A549 (cell line): ENCODE measurements at regions not wholly inside any gene's neighbourhood (a gene's known extent, or its start where the extent isn't known, plus 50 kb on each side); places are given as distances from the start of the nearest gene placed in this dataset.

Experiments
- ATAC-seq, 2 experiments: fragments of 200-7000 bp in 1 of 2; fragments of >200 bp in 1 of 2; cut with Nextera tagmentation in 1 of 2; cut with Tn5 transposase in 1 of 2; 3 replicates each; pipeline versions ENCODE4 v1.8.0 to v1.9.1; 2018 to 2020; ENCODE audit warnings: mild to moderate bottlenecking in 1 of 2, moderate library complexity in 1 of 2
- CTCF ChIA-PET: fragments of 300-600 bp; sonication (Branson Sonifier 250); formaldehyde crosslinking; extraction: SDS; loops from one replicate; lab custom pipeline; 2021; ENCODE audit warnings: antibody characterized with exemption, inconsistent platforms; lab: Yijun Ruan, JAX
- POLR2A ChIA-PET: fragments of 350-600 bp; formaldehyde crosslinking; extraction: SDS; loops from one replicate; lab custom pipeline; 2021; ENCODE audit warnings: antibody characterized with exemption, inconsistent platforms; lab: Yijun Ruan, JAX
- DNase-seq, 2 experiments: peaks; one replicate each; pipeline versions ENCODE4 v3.0.0 to v3.0.0-alpha.2; 2011 to 2016; ENCODE audit warnings: low read depth in 1 of 2, low spot score in 1 of 2
- FAIRE-seq: peaks from 2 replicates; lab custom pipeline; 2011; peaks lifted over from hg19 to GRCh38; lab: Jason Lieb, UNC
- H3K27ac ChIP-seq, 2 experiments: fragments of >200 bp; sonication (Bioruptor Twin); formaldehyde crosslinking; 3 replicates each; pipeline ENCODE4 v1.5.1; 2016 to 2017
- H3K4me1 ChIP-seq: fragments of >200 bp; sonication (Bioruptor Twin); formaldehyde crosslinking; 3 replicates; pipeline ENCODE4 v1.6.1; 2016
- H3K4me2 ChIP-seq: fragments of >200 bp; sonication (Bioruptor Twin); formaldehyde crosslinking; 3 replicates; pipeline ENCODE4 v1.6.1; 2016
- H3K4me3 ChIP-seq: fragments of >200 bp; sonication (Bioruptor Twin); formaldehyde crosslinking; 3 replicates; pipeline ENCODE4 v1.5.1; 2016
- H3K9me3 ChIP-seq: fragments of >200 bp; sonication (Bioruptor Twin); formaldehyde crosslinking; 3 replicates; pipeline ENCODE4 v1.6.1; 2016
- ATOH8 ChIP-seq: fragments of 250-450 bp; sonication (Bioruptor Pico); IDR thresholded peaks from 2 replicates; pipeline ENCODE4 v1.5.0; 2020; ENCODE audit warnings: low read depth, mild to moderate bottlenecking, moderate library complexity
- CBX2 ChIP-seq: fragments of 200-600 bp; sonication (generic); IDR thresholded peaks from 2 replicates; pipeline ENCODE4 v1.6.1; 2016; ENCODE audit warnings: low read depth, mild to moderate bottlenecking, borderline replicate concordance
- CEBPB ChIP-seq, 2 experiments: fragments of >200 bp in 1 of 2; sonication (Bioruptor Twin) in 1 of 2; formaldehyde crosslinking in 1 of 2; IDR thresholded peaks; 2 replicates each; pipeline ENCODE4 v1.6.1; 2012 to 2016
- E2F6 ChIP-seq: IDR thresholded peaks from 2 replicates; pipeline ENCODE4 v1.6.1; 2012; ENCODE audit warnings: low read depth, borderline replicate concordance
- EHMT2 ChIP-seq: fragments of 200-600 bp; sonication (generic); IDR thresholded peaks from 2 replicates; pipeline ENCODE4 v1.6.1; 2016; ENCODE audit warnings: antibody characterized with exemption, low read depth, mild to moderate bottlenecking, moderate library complexity
- ELK1 ChIP-seq: fragments of 150-350 bp; IDR thresholded peaks from 2 replicates; pipeline ENCODE4 v1.6.1; 2014; ENCODE audit warnings: low read depth, mild to moderate bottlenecking, low read length
- ESRRA ChIP-seq: fragments of 150-350 bp; IDR thresholded peaks from 2 replicates; pipeline ENCODE4 v1.6.1; 2014; ENCODE audit warnings: mild to moderate bottlenecking, low read length, borderline replicate concordance
- HDAC2 ChIP-seq: fragments of 200-600 bp; sonication (generic); IDR thresholded peaks from 2 replicates; pipeline ENCODE4 v1.6.1; 2016
- HEYL ChIP-seq: fragments of 250-450 bp; sonication (Bioruptor Pico); IDR thresholded peaks from 2 replicates; pipeline ENCODE4 v1.8.0; 2021; ENCODE audit warnings: mild to moderate bottlenecking, moderate library complexity
- HMGXB4 ChIP-seq: fragments of 250-450 bp; sonication (Bioruptor Pico); IDR thresholded peaks from 2 replicates; pipeline ENCODE4 v1.5.0; 2021; ENCODE audit warnings: mild to moderate bottlenecking, moderate library complexity, borderline replicate concordance
- HOXB5 ChIP-seq: fragments of 250-450 bp; sonication (Bioruptor Pico); IDR thresholded peaks from 2 replicates; pipeline ENCODE4 v1.5.0; 2020; ENCODE audit warnings: mild to moderate bottlenecking, moderate library complexity
- JUNB ChIP-seq: fragments of >200 bp; sonication (Bioruptor Twin); formaldehyde crosslinking; IDR thresholded peaks from 2 replicates; pipeline ENCODE4 v1.6.1; 2016
- KDM1A ChIP-seq: fragments of 200-600 bp; sonication (generic); IDR thresholded peaks from 2 replicates; pipeline ENCODE4 v1.6.1; 2016; ENCODE audit warnings: low read depth, mild to moderate bottlenecking
- KDM5A ChIP-seq: fragments of 200-600 bp; sonication (generic); IDR thresholded peaks from 2 replicates; pipeline ENCODE4 v1.6.1; 2016; ENCODE audit warnings: antibody characterized with exemption, mild to moderate bottlenecking
- NFE2L2 ChIP-seq: fragments of 150-350 bp; conservative IDR thresholded peaks from 2 replicates; pipeline ENCODE4 v1.6.1; 2014; ENCODE audit warnings: low read length
- PBX3 ChIP-seq: IDR thresholded peaks from 2 replicates; pipeline ENCODE4 v1.6.1; 2012
- PHF8 ChIP-seq: fragments of 200-600 bp; sonication (generic); IDR thresholded peaks from 2 replicates; pipeline ENCODE4 v1.6.1; 2016; ENCODE audit warnings: low read depth, mild to moderate bottlenecking, antibody characterized with exemption, moderate library complexity, borderline replicate concordance
- POLR2A ChIP-seq: IDR thresholded peaks from 2 replicates; pipeline ENCODE4 v1.6.1; 2012; ENCODE audit warnings: mild to moderate bottlenecking, low read length
- POLR2AphosphoS2 ChIP-seq: conservative IDR thresholded peaks from 2 replicates; pipeline ENCODE4 v1.6.1; 2012; ENCODE audit warnings: low read length, improper control_type of control experiment, inconsistent platforms
- RAD21 ChIP-seq, 2 experiments: fragments of >200 bp in 1 of 2; sonication (Bioruptor Twin) in 1 of 2; formaldehyde crosslinking in 1 of 2; IDR thresholded peaks in 1 of 2; conservative IDR thresholded peaks in 1 of 2; 2 replicates in 1 of 2; 3 replicates in 1 of 2; pipeline ENCODE4 v1.6.1; 2012 to 2018; ENCODE audit warnings: inconsistent platforms in 1 of 2
- RARB ChIP-seq: fragments of 250-450 bp; sonication (Bioruptor Pico); IDR thresholded peaks from 2 replicates; pipeline ENCODE4 v1.8.0; 2021; ENCODE audit warnings: mild to moderate bottlenecking, moderate library complexity
- RCOR1 ChIP-seq: fragments of 150-350 bp; IDR thresholded peaks from 2 replicates; pipeline ENCODE4 v1.6.1; 2014; ENCODE audit warnings: antibody characterized with exemption, low read length, low read depth
- RFX5 ChIP-seq: fragments of 450-650 bp; IDR thresholded peaks from 2 replicates; pipeline ENCODE4 v1.7.1; 2014; ENCODE audit warnings: antibody characterized with exemption, mild to moderate bottlenecking, moderate library complexity
- RNF2 ChIP-seq: fragments of 200-600 bp; sonication (generic); IDR thresholded peaks from 2 replicates; pipeline ENCODE4 v1.6.1; 2016; ENCODE audit warnings: low read depth, mild to moderate bottlenecking, antibody characterized with exemption, moderate library complexity, borderline replicate concordance
- SMC3 ChIP-seq: fragments of >200 bp; sonication (Bioruptor Twin); formaldehyde crosslinking; IDR thresholded peaks from 3 replicates; pipeline ENCODE4 v1.6.1; 2018; ENCODE audit warnings: inconsistent platforms
- SREBF2 ChIP-seq: fragments of 450-650 bp; IDR thresholded peaks from 2 replicates; pipeline ENCODE4 v1.6.1; 2014; ENCODE audit warnings: mild to moderate bottlenecking, moderate library complexity
- TFCP2L1 ChIP-seq: fragments of 250-450 bp; sonication (Bioruptor Pico); IDR thresholded peaks from 2 replicates; pipeline ENCODE4 v1.5.0; 2021; ENCODE audit warnings: mild to moderate bottlenecking
- TP53 ChIP-seq: fragments of 250-450 bp; sonication (Bioruptor Pico); IDR thresholded peaks from 2 replicates; pipeline ENCODE4 v1.5.0; 2021; ENCODE audit warnings: mild to moderate bottlenecking, moderate library complexity
- ZC3H11A ChIP-seq: fragments of 450-650 bp; IDR thresholded peaks from 2 replicates; pipeline ENCODE4 v1.6.1; 2014; ENCODE audit warnings: antibody characterized with exemption, mild to moderate bottlenecking
- WGBS: methylation state at CpG from one replicate; pipeline ENCODE4 v1.1.6; 2017; ENCODE audit errors: missing lambda C conversion rate; 5-methylcytosine and 5-hydroxymethylcytosine counted together

GRCh38 chr5:12999667-13000066, 944.8 kb downstream of the DNAH5 start:
- Histone ChIP-seq H3K4me3 (no peak overlapping the region), H3K4me2 (no peak overlapping the region), H3K4me1 (no peaks in the 10 kb centered on the region), H3K27ac (no peak overlapping the region), H3K9me3 (no peaks in the 10 kb centered on the region)
- TF ChIP-seq CEBPB (IDR thresholded peaks at IDR 0.05) (no peak), E2F6 (no peak), ESRRA (no peak), KDM1A (no peak), SREBF2 (no peak), HDAC2 (no peak), HMGXB4 (no peak), NFE2L2 (no peak), RFX5 (no peak), ZC3H11A (no peak), PHF8 (no peak), TFCP2L1 (CRISPR knock-in tag) (no peak), ATOH8 (CRISPR knock-in tag) (no peak), SMC3 (no peak), TP53 (CRISPR knock-in tag) (no peak), EHMT2 (no peak)
- ChIA-PET CTCF (no interaction called here), POLR2A (no interaction called here)
- WGBS, result 49% methylated on average over 5 of the region's 5 CpGs
- DNase-seq (no peak), FAIRE-seq (no peak), ATAC-seq (no peak)

- ATAC-seq (no peak), DNase-seq (no peak), FAIRE-seq (no peak)
- Histone ChIP-seq H3K4me3 (no peak overlapping the region), H3K9me3 (no peaks in the 10 kb centered on the region), H3K4me2 (no peak overlapping the region), H3K27ac (no peak overlapping the region), H3K4me1 (no peaks in the 10 kb centered on the region)
- ChIA-PET CTCF (no interaction called here), POLR2A (no interaction called here)
- WGBS, result 3% methylated on average over 4 of the region's 4 CpGs
- TF ChIP-seq RNF2 (no peak), EHMT2 (no peak), HDAC2 (no peak), RAD21 (conservative IDR thresholded peaks at IDR 0.05 in 1 of 2, IDR thresholded peaks at IDR 0.05 in 1 of 2) (no peak), KDM5A (no peak), HOXB5 (CRISPR knock-in tag) (no peak), CBX2 (no peak), TFCP2L1 (CRISPR knock-in tag) (no peak), RCOR1 (no peak), HEYL (CRISPR knock-in tag) (no peak), POLR2A (no peak), JUNB (no peak), PBX3 (no peak), ELK1 (no peak), RARB (CRISPR knock-in tag) (no peak), TP53 (CRISPR knock-in tag) (no peak), POLR2AphosphoS2 (no peak)
Measured at GRCh38 chr5:12985142-12985541, 959.3 kb downstream of the DNAH5 start.
